Activated T-cell treated with anti-CD3 and anti-CD28 coated beads, Interleukin-2, amount 50 U/mL, for 72 hours (primary cell): ENCODE measurements at regions not wholly inside any gene's neighbourhood (a gene's known extent, or its start where the extent isn't known, plus 50 kb on each side); places are given as distances from the start of the nearest gene placed in this dataset.
"Not testable (repeated sequence)": the region's sequence is repeated elsewhere in the genome, so short reads cannot be mapped to it uniquely, and the experiment has no call there.

Source experiments
- ATAC-seq, 2 donors: fragments of 150-1000 bp; cut with Tn5 transposase; replicated peaks in 1 of 2; 2 replicates each; pipeline ENCODE4 v1.10.0; 2021; ENCODE audit warnings: moderate library complexity in 2 of 2, mild to moderate bottlenecking in 1 of 2
- DNase-seq, 2 donors: peaks; one replicate each; pipeline ENCODE4 v3.0.0; 2021 to 2022; ENCODE audit warnings: mixed read lengths in 1 of 2
- H3K27ac Mint-ChIP-seq: one replicate; pipeline ENCODE4 v1.8.0; 2022; ENCODE audit warnings: mild to moderate bottlenecking, moderate library complexity, mixed read lengths
- H3K27me3 Mint-ChIP-seq: one replicate; pipeline ENCODE4 v1.8.0; 2022; ENCODE audit warnings: low read depth, mixed read lengths
- H3K36me3 Mint-ChIP-seq, 2 donors: one replicate each; pipeline ENCODE4 v1.8.0; 2022; ENCODE audit warnings: mixed read lengths in 2 of 2, mild to moderate bottlenecking in 1 of 2; ENCODE audit not compliant: insufficient read depth in 2 of 2
- H3K4me1 Mint-ChIP-seq: one replicate; pipeline ENCODE4 v1.8.0; 2022; ENCODE audit warnings: low read depth, mixed read lengths
- H3K4me3 Mint-ChIP-seq, 2 donors: one replicate each; pipeline ENCODE4 v1.8.0; 2022; ENCODE audit warnings: mild to moderate bottlenecking in 2 of 2, mixed read lengths in 2 of 2, moderate library complexity in 2 of 2
- H3K9me3 Mint-ChIP-seq, 2 donors: one replicate each; pipeline ENCODE4 v1.8.0; 2022; ENCODE audit warnings: mixed read lengths in 2 of 2

DNA sequence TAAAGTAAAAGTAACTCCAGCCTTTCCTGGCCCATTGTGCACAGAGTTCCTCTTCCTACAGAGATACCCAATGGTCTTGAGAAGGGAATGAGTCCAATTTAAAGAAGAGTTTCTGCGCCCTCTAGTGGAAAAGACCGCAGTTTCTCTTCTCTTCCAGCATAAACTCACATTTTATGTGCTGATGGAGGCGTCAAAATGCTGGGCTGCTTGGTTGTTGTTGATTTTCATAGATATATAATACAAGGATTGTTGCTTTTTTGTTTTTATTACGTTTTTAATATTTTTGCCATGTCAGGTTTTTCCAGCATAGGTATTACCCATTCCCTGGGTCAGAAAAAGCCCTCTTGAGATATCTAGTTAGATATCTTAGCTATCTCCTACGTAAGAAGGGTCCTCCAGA is 356.9 kb upstream of the STXBP6 start:
- no peaks in the 10 kb centered on the region for H3K27me3 Mint-ChIP-seq
- H3K9me3 Mint-ChIP-seq, result peaks cover 0 to 3% of the 10 kb centered on the region in 2 donors
- DNase-seq (peak in 1 of 2 donors; percentile 1), ATAC-seq (no peak)
- no peak overlapping the region for H3K27ac Mint-ChIP-seq
- H3K4me3 Mint-ChIP-seq, result no peak overlapping the region
- H3K4me1 Mint-ChIP-seq, result no peaks in the 10 kb centered on the region
- no peaks in the 10 kb centered on the region for H3K36me3 Mint-ChIP-seq

DNA sequence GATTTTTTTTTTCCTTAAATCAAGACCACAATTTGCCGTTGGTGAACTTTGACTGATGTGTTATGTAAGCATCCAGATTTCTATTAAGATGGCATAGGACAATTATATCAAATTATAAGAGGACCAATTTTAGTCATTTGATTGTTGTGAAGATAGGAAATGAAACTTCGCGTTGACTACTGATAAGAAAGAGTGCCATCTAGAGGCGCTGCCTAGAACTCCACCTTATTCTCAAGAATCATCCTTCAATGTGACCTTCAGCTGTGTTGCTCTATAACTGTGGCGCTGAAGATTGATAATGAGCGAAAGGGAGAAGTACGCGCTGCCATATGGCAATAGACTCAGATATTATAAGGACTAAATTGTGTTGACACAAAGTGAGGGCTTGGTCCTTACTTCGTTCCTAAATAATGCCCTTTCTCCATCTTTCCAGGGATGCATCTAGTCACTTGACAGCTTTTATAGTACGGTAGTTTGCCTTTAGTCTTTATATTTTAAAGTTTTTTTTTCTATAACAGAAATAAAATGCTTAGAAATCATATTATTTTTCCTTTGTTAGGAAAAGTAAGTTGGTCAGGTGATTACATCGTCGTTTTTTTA is 350.8 kb upstream of the STXBP6 start:
- DNase-seq (peak; percentile 25 to 27), ATAC-seq (no peak)
- H3K4me1 Mint-ChIP-seq, result no peaks in the 10 kb centered on the region
- no peaks in the 10 kb centered on the region for H3K36me3 Mint-ChIP-seq
- H3K9me3 Mint-ChIP-seq, result no peaks in the 10 kb centered on the region
- no peak overlapping the region for H3K4me3 Mint-ChIP-seq
- H3K27me3 Mint-ChIP-seq, result no peaks in the 10 kb centered on the region
- no peak overlapping the region for H3K27ac Mint-ChIP-seq

DNA sequence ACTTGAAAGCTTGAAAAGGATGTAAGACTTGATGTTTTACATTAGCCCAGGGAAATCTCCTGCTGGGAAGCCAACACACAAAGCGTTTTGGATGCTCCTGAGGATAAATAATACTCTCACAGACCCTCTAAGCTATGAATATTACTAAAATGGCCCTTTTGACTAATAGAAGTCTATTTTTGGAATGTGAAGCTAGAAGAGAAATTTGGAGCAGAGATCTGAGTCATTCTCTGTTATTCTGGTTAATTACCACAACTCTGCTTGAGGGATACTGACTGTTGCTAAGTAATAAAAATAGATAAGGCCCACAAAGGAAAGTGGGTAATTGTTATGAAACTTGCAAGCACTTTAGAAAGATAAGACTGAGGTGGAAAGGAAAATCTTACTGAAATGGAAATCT is 346.2 kb upstream of the STXBP6 start:
- no peak overlapping the region for H3K4me3 Mint-ChIP-seq
- H3K9me3 Mint-ChIP-seq, result peaks cover 0 to 3% of the 10 kb centered on the region in 2 donors
- no peaks in the 10 kb centered on the region for H3K36me3 Mint-ChIP-seq
- H3K27me3 Mint-ChIP-seq, result no peaks in the 10 kb centered on the region
- ATAC-seq (no peak), DNase-seq (no peak)
- H3K4me1 Mint-ChIP-seq, result no peaks in the 10 kb centered on the region
- no peak overlapping the region for H3K27ac Mint-ChIP-seq

DNA sequence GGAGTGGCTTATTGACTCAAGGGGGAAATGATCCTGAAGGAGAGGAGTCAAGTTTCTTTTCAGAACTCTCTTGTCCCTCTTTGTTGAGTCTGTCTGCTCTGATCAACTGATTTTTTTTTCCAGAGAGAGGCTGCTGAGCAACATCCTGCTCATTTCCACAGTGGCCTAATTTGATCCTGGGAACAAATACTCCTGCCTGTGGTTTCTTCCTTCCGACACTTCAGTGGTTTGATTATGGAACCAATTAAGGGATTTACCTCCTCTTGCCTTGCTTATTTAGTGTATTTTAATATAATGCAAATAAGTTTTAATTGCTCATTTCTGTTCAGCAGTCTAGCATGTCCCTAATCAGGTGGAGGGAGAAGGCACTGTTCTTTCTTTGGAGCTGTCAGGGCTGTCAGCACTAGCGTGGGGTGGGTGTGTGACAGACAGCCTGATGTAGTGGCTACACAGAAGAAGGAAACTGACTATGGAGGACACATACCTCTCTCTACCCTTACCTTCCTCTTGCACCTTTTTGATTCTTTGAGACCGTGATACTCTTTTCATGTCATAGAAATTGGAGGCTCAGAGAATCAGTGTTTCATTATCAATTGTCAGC is 344.9 kb upstream of the STXBP6 start:
- Mint-ChIP-seq H3K27me3 (no peaks in the 10 kb centered on the region), H3K9me3 (peaks cover 0 to 3% of the 10 kb centered on the region in 2 donors), H3K4me1 (no peaks in the 10 kb centered on the region), H3K36me3 (no peaks in the 10 kb centered on the region), H3K27ac (no peak overlapping the region), H3K4me3 (no peak overlapping the region)
- no peak for ATAC-seq
- no peak for DNase-seq

DNA sequence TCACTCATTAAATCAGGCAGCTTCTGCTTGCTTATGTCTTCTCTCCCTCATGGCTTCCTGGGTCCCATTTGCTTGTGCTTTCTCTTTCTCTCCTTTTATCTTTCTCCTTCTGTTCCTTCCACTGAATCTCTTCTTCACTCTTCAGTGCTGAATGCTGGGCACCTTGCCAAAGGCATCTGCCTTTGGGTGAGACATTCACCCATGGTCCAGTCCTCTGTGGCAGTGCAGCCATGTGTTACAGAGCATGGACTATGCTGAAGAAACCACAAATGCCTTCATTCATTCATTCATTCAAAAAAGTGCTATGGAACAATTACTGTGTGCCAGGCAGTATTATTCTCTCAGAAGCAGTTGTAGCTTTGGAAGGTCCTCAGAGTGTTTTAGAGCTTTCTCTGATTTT is 344.4 kb upstream of the STXBP6 start:
- H3K27me3 Mint-ChIP-seq, result no peaks in the 10 kb centered on the region
- no peaks in the 10 kb centered on the region for H3K36me3 Mint-ChIP-seq
- no peak overlapping the region for H3K4me3 Mint-ChIP-seq
- DNase-seq (no peak), ATAC-seq (no peak)
- no peak overlapping the region for H3K27ac Mint-ChIP-seq
- H3K9me3 Mint-ChIP-seq, result peaks cover 0 to 3% of the 10 kb centered on the region in 2 donors
- no peaks in the 10 kb centered on the region for H3K4me1 Mint-ChIP-seq

DNA sequence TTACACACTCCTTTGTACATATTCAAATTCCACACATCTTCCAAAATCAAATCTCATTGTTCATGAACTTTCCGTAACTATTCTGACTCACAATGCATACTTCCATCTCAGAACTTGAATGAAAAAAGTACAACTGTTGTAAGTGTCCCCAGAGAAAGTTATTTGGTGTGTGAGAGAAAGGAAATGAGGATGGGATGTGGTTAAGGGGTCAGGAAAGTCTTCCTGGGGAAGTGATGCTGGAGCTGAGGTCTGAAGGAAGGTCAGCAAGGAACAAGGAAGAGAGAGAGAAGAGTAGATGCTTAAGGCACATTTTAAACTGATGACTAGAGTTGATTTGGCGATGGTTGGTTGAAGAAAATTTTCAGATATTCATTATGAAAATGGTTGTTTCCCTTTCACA is 340.0 kb upstream of the STXBP6 start:
- Mint-ChIP-seq H3K27ac (no peak overlapping the region), H3K9me3 (peaks cover 0 to 3% of the 10 kb centered on the region in 2 donors), H3K36me3 (no peaks in the 10 kb centered on the region), H3K4me3 (no peak overlapping the region), H3K4me1 (no peaks in the 10 kb centered on the region), H3K27me3 (no peaks in the 10 kb centered on the region)
- ATAC-seq (no peak), DNase-seq (no peak)

DNA sequence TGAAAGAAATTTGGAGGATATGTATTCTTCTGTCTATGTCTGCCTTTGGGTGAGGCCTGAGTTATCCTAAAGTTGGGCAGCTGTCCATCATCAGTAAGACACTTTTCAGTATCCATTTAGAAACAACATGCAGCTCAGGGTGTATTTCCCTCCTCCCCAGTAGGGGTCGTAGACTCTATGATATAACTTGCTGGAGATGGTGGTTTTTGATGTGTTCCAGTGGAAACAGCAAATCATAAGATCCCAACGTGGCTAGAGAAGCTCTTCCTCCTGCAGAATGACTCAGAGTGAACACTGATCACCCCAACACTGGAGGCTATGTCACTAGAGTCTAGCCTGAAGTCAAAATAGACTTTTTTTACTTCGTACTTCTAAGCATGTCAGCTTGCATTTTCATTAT is 331.6 kb upstream of the STXBP6 start:
- no peaks in the 10 kb centered on the region for H3K4me1 Mint-ChIP-seq
- peaks cover 0 to 2% of the 10 kb centered on the region in 2 donors for H3K9me3 Mint-ChIP-seq

DNA sequence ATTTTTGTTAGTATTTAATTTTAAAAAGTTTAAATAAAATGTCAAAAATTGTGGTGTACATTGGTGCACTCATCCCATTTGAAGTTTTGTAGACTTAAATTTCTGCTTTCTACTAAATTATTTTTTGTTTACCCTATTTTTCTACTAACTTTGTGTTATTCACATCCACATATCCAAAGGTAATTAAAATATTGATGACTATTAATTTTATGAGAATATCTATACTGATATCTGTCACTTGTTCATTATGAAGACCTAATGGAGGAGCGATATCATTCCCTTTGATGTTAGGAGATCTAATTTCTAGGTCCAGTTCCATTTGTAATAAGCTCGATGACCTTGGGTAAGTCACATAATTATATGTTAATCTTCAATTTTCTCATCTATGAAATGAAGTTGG is 325.7 kb upstream of the STXBP6 start:
- Mint-ChIP-seq H3K27ac (no peak overlapping the region), H3K36me3 (no peaks in the 10 kb centered on the region), H3K4me3 (no peak overlapping the region), H3K4me1 (no peaks in the 10 kb centered on the region), H3K9me3 (peaks cover 2 to 3% of the 10 kb centered on the region in 2 donors), H3K27me3 (no peaks in the 10 kb centered on the region)
- no peak for ATAC-seq
- DNase-seq, result no peak

More for the DNA sequence above, 331.6 kb upstream of the STXBP6 start:
- Mint-ChIP-seq H3K27me3 (no peaks in the 10 kb centered on the region), H3K27ac (no peak overlapping the region), H3K4me3 (no peak overlapping the region), H3K36me3 (no peaks in the 10 kb centered on the region)
- ATAC-seq (no peak), DNase-seq (no peak)

DNA sequence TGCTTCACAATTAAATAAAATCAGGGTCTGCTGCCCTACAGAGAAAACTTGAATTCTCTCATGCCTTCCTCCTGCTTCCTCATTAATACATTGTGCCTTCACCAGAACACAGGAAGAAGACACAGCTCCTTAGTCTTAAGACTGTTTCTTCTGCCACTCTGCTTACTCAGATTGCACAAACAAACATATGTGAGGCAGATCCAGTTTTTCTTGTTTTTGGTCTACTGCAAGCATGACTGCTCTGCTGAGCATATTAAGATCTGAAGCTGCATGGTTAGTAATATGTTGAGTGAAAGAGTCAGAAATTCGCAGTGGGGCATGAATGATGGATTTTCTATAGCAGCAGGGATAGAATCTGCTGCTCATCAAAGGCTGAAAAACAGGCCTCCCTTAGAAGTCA is 321.1 kb upstream of the STXBP6 start:
- ATAC-seq (no peak), DNase-seq (no peak)
- Mint-ChIP-seq H3K4me1 (no peaks in the 10 kb centered on the region), H3K36me3 (no peaks in the 10 kb centered on the region), H3K27me3 (no peaks in the 10 kb centered on the region), H3K27ac (no peak overlapping the region), H3K9me3 (peaks cover 5 to 8% of the 10 kb centered on the region in 2 donors), H3K4me3 (no peak overlapping the region)

DNA sequence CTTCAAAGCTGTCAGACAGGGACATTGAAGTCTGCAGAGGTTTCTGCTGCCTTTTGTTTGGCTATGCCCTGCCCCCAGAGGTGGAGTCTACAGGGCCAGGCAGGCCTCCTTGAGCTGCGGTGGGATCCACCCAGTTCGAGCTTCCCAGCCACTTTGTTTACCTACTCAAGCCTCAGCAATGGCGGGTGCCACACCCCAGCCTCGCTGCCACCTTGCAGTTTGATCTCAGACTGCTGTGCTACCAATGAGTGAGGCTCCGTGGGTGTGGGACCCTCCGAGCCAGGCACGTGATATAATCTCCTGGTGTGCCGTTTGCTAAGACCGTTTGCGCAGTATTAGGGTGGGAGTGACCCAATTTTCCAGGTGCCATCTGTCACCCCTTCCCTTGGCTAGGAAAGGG is 320.1 kb upstream of the STXBP6 start:
- not testable (repeated sequence) for H3K9me3 Mint-ChIP-seq, ATAC-seq, H3K4me1 Mint-ChIP-seq

DNA sequence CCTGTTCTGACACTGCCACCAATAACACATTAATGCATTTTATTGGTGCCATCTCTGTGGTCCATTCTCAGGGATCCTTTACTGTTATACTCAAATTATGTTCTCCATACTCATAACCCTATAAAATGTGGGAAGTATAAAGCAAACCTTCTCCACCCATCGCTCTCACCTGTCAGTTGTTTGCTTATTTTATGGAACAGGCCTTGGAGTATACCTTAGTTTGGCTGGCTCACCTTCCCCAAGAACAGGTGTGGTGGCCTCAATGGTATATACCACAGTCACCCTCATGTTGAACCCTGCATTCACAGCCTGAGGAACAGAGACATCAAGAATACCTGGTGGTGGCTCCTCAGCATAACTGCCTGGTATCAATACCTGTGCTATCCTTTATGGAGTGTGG is 308.4 kb upstream of the STXBP6 start:
- peaks cover 0 to 3% of the 10 kb centered on the region in 2 donors for H3K9me3 Mint-ChIP-seq
- DNase-seq, result no peak
- H3K27me3 Mint-ChIP-seq, result no peaks in the 10 kb centered on the region
- H3K4me3 Mint-ChIP-seq, result no peak overlapping the region
- no peak overlapping the region for H3K27ac Mint-ChIP-seq
- no peaks in the 10 kb centered on the region for H3K4me1 Mint-ChIP-seq
- H3K36me3 Mint-ChIP-seq, result no peaks in the 10 kb centered on the region
- no peak for ATAC-seq

More for the DNA sequence above, 320.1 kb upstream of the STXBP6 start:
- H3K4me3 Mint-ChIP-seq, H3K27me3 Mint-ChIP-seq, H3K36me3 Mint-ChIP-seq, DNase-seq, H3K27ac Mint-ChIP-seq: not testable (repeated sequence)

DNA sequence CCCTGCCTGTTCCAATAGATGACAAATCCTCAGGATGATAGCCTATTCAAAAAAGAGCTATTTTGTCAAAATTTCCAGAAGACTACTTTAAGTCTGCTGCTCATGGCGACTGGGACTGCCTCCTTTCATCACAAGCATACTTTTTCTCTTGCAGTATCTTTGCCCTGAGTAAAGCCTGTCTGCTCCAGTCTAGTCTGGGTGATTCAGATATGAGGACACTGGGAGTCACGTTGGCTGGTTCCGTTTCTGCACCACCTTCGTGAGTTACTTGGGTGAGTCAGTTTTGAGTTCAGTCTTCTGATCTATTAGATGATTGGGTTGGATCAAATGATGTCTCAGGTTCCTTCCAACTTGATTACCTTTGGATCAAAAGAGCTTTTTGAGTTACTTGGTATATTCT is 301.3 kb upstream of the STXBP6 start:
- Mint-ChIP-seq H3K9me3 (no peaks in the 10 kb centered on the region), H3K27ac (no peak overlapping the region), H3K4me1 (no peaks in the 10 kb centered on the region), H3K27me3 (no peaks in the 10 kb centered on the region), H3K4me3 (no peak overlapping the region), H3K36me3 (no peaks in the 10 kb centered on the region)
- no peak for ATAC-seq
- no peak for DNase-seq

DNA sequence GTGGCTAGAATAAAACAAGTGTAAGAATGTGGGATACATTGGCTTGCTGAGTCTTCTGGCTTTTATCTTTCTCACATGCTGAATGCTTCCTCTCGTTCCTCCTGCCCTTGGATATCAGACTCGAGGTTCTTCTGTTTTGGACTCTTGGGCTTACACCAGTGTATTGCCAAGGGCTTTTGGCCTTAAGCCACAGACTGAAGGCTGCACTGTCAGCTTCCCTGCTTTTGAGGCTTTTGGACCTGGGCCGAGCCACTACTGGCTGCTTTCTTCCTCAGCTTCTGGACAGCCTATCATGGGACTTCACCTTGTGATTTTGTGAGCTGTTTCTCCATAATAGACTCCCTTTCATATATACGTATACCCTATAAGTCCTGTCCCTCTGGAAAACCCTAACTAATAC is 300.9 kb upstream of the STXBP6 start:
- no peaks in the 10 kb centered on the region for H3K4me1 Mint-ChIP-seq
- no peak overlapping the region for H3K27ac Mint-ChIP-seq
- DNase-seq (no peak), ATAC-seq (no peak)
- H3K36me3 Mint-ChIP-seq, result no peaks in the 10 kb centered on the region
- H3K9me3 Mint-ChIP-seq, result peaks cover 0 to 2% of the 10 kb centered on the region in 2 donors
- H3K27me3 Mint-ChIP-seq, result no peaks in the 10 kb centered on the region
- H3K4me3 Mint-ChIP-seq, result no peak overlapping the region

DNA sequence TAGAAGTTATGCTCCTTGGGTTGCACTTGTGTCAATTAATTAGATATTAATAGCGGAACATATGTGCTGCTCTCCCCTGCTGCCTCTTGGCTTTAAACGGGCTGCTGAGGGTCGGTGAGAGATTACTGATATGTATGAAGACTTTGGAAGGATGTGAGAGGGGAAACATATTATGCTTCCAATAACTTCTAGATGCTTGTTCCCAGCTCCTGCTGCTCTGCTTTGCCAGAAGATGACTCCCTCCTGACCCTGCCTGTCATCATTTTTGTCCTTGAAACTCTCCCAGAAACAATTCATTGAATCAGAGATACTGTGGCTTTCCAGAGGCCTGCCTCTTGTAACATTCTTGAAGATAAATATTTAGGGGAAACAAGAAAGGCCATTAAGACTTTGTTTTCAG is 300.1 kb upstream of the STXBP6 start:
- Mint-ChIP-seq H3K4me3 (no peak overlapping the region), H3K27ac (no peak overlapping the region), H3K9me3 (peaks cover 2% of the 10 kb centered on the region in 2 donors), H3K4me1 (no peaks in the 10 kb centered on the region), H3K36me3 (no peaks in the 10 kb centered on the region), H3K27me3 (no peaks in the 10 kb centered on the region)
- DNase-seq (no peak), ATAC-seq (no peak)
